ENCODE measurements at regions not wholly inside any gene's neighbourhood (a gene's known extent, or its start where the extent isn't known, plus 50 kb on each side); places are given as distances from the start of the nearest gene placed in this dataset.
"Not testable (repeated sequence)": the region's sequence is repeated elsewhere in the genome, so short reads cannot be mapped to it uniquely, and the experiment has no call there.

- not testable (repeated sequence) for DNase-seq (ENCODE audit: low read depth in 1 of 2, low spot score in 2 of 2); H3K27me3 ChIP-seq (replicated peaks); H3K36me3 ChIP-seq; H3K9me3 ChIP-seq (replicated peaks); H3K4me1 ChIP-seq (replicated peaks); H3K4me3 ChIP-seq; H3K27ac ChIP-seq
These were observed 353.5 kb downstream of the BCL2L11 start for GRCh38 chr2:111474198-111474705.

GRCh38 chr2:111478335-111478734 lies 357.6 kb downstream of the BCL2L11 start:
- H3K27me3 ChIP-seq (replicated peaks); H3K4me3 ChIP-seq; H3K27ac ChIP-seq; H3K36me3 ChIP-seq; H3K9me3 ChIP-seq (replicated peaks); DNase-seq (ENCODE audit: low read depth in 1 of 2, low spot score in 2 of 2): not testable (repeated sequence)
- peaks cover 15% of the 10 kb centered on the region for H3K4me1 ChIP-seq (replicated peaks)

GRCh38 chr2:111478871-111479318 lies 358.2 kb downstream of the BCL2L11 start:
- DNase-seq (ENCODE audit: low read depth in 1 of 2, low spot score in 2 of 2); H3K9me3 ChIP-seq (replicated peaks); H3K27me3 ChIP-seq (replicated peaks); H3K4me3 ChIP-seq; H3K36me3 ChIP-seq; H3K27ac ChIP-seq: not testable (repeated sequence)
- H3K4me1 ChIP-seq (replicated peaks): peaks cover 15% of the 10 kb centered on the region

DNA sequence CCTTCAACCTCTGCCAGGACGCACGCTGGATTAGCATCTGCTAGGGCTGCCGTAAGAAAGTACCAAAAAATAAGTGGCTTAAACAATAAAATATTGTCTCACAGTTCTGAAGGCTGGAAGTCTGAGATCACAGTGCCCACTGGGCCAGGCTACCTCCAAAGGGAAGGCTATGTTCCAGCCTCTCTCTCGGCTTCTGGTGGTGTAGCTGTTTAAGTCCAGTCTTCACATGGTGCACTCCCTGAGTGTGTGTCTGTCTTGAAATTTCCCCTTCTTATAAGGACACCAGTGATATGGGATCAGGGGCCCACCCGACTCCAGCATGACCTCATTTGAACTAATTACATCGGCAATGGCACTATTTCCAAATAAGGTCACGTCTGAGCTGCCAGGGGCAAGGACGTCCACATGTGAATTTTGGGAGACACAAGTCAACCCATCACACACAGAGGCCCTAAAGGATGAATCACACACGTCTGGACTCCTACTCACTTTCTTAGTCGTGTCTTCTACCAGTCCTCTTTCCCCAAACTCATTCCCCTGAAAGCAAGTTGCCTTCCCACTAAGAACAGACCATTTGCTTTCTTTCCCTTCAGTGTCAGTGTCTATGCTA lies 359.4 kb downstream of the BCL2L11 start:
- H3K4me3 ChIP-seq; H3K36me3 ChIP-seq; H3K27ac ChIP-seq; H3K27me3 ChIP-seq (replicated peaks); H3K9me3 ChIP-seq (replicated peaks): not testable (repeated sequence)
- H3K4me1 ChIP-seq (replicated peaks): peaks cover 15% of the 10 kb centered on the region
- peak in 1 of 2 experiments; percentile 60 for DNase-seq (ENCODE audit: low read depth in 1 of 2, low spot score in 2 of 2)

- Histone ChIP-seq H3K27ac (peak overlapping the region; percentile 77), H3K4me1 (replicated peaks) (peaks cover 15% of the 10 kb centered on the region)
- not testable (repeated sequence) for H3K4me3 ChIP-seq; H3K27me3 ChIP-seq (replicated peaks); H3K36me3 ChIP-seq; H3K9me3 ChIP-seq (replicated peaks)
- peak in 1 of 2 experiments; percentile 60 for DNase-seq (ENCODE audit: low read depth in 1 of 2, low spot score in 2 of 2)
These were observed 359.9 kb downstream of the BCL2L11 start for GRCh38 chr2:111480633-111481032.

- Histone ChIP-seq H3K4me1 (replicated peaks) (peaks cover 15% of the 10 kb centered on the region), H3K27ac (peak overlapping the region; percentile 56; the same call in 1 of the 2 replicates)
- H3K4me3 ChIP-seq; H3K27me3 ChIP-seq (replicated peaks); H3K36me3 ChIP-seq; H3K9me3 ChIP-seq (replicated peaks): not testable (repeated sequence)
- peak; percentile 85 to 91 for DNase-seq (ENCODE audit: low read depth in 1 of 2, low spot score in 2 of 2)
These were observed 360.5 kb downstream of the BCL2L11 start for GRCh38 chr2:111481219-111481618.

- DNase-seq (ENCODE audit: low read depth in 1 of 2, low spot score in 2 of 2); H3K4me3 ChIP-seq; H3K27me3 ChIP-seq (replicated peaks); H3K27ac ChIP-seq; H3K9me3 ChIP-seq (replicated peaks); H3K36me3 ChIP-seq: not testable (repeated sequence)
- H3K4me1 ChIP-seq (replicated peaks): peaks cover 15% of the 10 kb centered on the region
These were observed 362.4 kb downstream of the BCL2L11 start for GRCh38 chr2:111482987-111483679.

DNA sequence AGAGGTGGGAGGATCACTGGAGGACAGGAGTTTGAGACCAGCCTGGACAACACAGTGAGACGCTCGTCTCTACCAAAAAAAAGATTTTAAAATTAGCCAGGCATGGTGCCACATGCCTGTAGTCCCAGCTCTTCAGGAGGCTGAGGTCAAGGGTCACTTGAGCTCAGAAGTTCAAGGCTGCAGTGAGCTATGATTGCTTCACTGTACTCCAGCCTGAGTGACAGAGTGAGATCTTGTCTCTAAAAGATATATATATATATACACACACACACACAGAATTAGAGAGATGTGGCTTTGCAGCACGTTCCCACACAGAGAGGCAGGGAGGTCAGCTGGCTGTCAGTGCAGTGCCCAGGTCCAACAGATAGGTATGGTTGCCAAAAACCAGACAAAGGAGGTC lies 363.4 kb downstream of the BCL2L11 start:
- H3K27ac ChIP-seq; H3K27me3 ChIP-seq (replicated peaks); H3K4me3 ChIP-seq; H3K36me3 ChIP-seq; DNase-seq (ENCODE audit: low read depth in 1 of 2, low spot score in 2 of 2); H3K9me3 ChIP-seq (replicated peaks): not testable (repeated sequence)
- H3K4me1 ChIP-seq (replicated peaks): peaks cover 15% of the 10 kb centered on the region

DNA sequence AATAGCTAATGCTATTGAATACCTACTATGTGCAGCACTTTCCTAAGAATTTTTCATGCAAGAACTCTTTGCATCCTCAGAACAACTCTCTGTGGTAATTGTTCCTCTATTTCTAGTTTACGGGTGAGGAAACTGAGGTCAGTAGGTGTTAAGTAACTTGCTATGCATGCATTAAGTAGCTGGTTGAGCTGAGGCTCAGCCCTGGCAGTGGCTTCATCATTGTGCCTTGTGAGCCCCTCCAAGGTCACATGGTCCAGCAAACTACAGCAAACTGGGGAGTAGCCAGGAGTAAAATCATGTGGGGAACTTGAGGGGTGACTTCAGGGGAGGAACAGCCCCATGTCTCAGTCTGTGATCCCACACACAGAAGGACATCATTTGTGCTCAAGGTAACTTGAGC lies 365.2 kb downstream of the BCL2L11 start:
- H3K9me3 ChIP-seq (replicated peaks); H3K27ac ChIP-seq; H3K36me3 ChIP-seq; H3K4me1 ChIP-seq (replicated peaks); H3K4me3 ChIP-seq; H3K27me3 ChIP-seq (replicated peaks); DNase-seq (ENCODE audit: low read depth in 1 of 2, low spot score in 2 of 2): not testable (repeated sequence)

- DNase-seq (ENCODE audit: low read depth in 1 of 2, low spot score in 2 of 2); H3K9me3 ChIP-seq (replicated peaks); H3K27me3 ChIP-seq (replicated peaks); H3K36me3 ChIP-seq; H3K4me3 ChIP-seq; H3K27ac ChIP-seq; H3K4me1 ChIP-seq (replicated peaks): not testable (repeated sequence)
These were observed 367.7 kb downstream of the BCL2L11 start for GRCh38 chr2:111488451-111488850.

GRCh38 chr2:111489460-111489859 lies 368.7 kb downstream of the BCL2L11 start:
- not testable (repeated sequence) for H3K4me3 ChIP-seq; DNase-seq (ENCODE audit: low read depth in 1 of 2, low spot score in 2 of 2); H3K27ac ChIP-seq; H3K4me1 ChIP-seq (replicated peaks); H3K36me3 ChIP-seq; H3K27me3 ChIP-seq (replicated peaks); H3K9me3 ChIP-seq (replicated peaks)

GRCh38 chr2:111491181-111491580 lies 370.5 kb downstream of the BCL2L11 start:
- not testable (repeated sequence) for H3K4me3 ChIP-seq; DNase-seq (ENCODE audit: low read depth in 1 of 2, low spot score in 2 of 2); H3K9me3 ChIP-seq (replicated peaks); H3K27me3 ChIP-seq (replicated peaks); H3K36me3 ChIP-seq; H3K4me1 ChIP-seq (replicated peaks); H3K27ac ChIP-seq

DNA sequence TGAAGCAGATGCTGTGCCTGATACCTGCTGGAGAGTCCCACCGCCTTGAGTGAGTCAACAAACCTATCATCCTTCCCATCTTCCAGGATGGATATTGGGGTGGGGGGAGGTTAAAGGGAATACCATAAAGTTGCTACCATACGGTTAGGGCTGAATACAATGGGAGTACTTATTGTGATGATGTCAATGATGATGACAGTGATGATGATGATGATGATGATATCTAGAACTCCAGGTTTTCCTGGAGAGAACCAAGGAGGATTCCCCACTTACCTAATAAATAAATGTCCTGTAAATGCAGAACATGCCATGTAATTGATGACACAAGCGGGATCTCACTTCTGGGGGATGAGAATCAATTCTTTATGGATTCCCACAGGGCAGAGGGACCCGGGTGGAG lies 370.9 kb downstream of the BCL2L11 start:
- H3K27me3 ChIP-seq (replicated peaks); H3K27ac ChIP-seq; H3K9me3 ChIP-seq (replicated peaks); DNase-seq (ENCODE audit: low read depth in 1 of 2, low spot score in 2 of 2); H3K36me3 ChIP-seq; H3K4me3 ChIP-seq; H3K4me1 ChIP-seq (replicated peaks): not testable (repeated sequence)

DNA sequence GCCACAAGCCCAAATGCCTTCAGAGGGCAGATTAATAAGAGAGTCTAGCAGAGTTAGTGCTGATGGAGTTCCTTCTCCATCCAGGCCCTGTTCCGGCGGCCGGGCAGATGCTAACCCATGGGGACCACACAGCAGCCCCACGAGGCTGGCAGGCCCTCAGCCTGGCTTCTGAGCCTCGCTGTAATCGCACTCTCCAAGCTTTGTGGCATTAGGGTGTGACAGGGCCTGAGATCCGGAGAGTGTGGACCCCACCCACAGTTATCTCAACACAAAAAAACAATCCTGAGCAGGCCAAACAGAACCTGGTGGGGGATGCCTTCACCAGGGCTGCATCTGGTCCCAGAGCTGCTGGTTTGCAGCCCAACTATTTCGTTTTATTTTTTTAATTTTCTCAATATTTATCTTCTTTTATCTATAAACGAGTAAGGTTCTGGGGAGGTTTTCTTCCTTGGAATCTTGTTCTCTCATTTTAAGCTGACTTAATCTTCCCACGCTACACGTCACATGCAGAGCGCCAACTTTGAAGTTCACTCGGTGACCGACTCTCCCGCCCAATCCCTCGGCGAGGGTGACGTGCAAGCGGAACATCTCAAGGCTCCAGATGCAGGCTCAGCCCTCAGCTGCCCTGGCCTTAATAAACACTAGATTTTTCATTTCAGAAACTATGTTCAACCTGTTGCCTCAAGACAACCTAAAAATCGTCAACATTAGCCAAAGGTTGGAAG lies 372.4 kb downstream of the BCL2L11 start:
- H3K27me3 ChIP-seq (replicated peaks); H3K9me3 ChIP-seq (replicated peaks); DNase-seq (ENCODE audit: low read depth in 1 of 2, low spot score in 2 of 2); H3K36me3 ChIP-seq: not testable (repeated sequence)
- Histone ChIP-seq H3K27ac (peak overlapping the region; percentile 88), H3K4me3 (peak overlapping the region; percentile 40), H3K4me1 (replicated peaks) (peaks cover 16% of the 10 kb centered on the region)

Data from SJSA1 (cell line).